Skeletal muscle tissue (tissue), 3 donors: ENCODE measurements at regions not wholly inside any gene's neighbourhood (a gene's known extent, or its start where the extent isn't known, plus 50 kb on each side); places are given as distances from the start of the nearest gene placed in this dataset.

ENCODE experiments used
- H3K27ac ChIP-seq: one replicate; pipeline ENCODE4 v1.7.0; 2013; ENCODE audit warnings: mild to moderate bottlenecking, low read depth, low read length, inconsistent platforms
- H3K27me3 ChIP-seq, 3 donors: one replicate each; pipeline ENCODE4 v1.7.0; 2013; ENCODE audit warnings: low read length in 3 of 3; ENCODE audit not compliant: control insufficient read depth in 3 of 3, insufficient read depth in 3 of 3
- H3K36me3 ChIP-seq, 3 donors: one replicate each; pipeline ENCODE4 v1.7.0; 2013; ENCODE audit warnings: low read length in 3 of 3; ENCODE audit not compliant: control insufficient read depth in 3 of 3, insufficient read depth in 3 of 3
- H3K4me1 ChIP-seq, 3 donors: one replicate each; pipeline ENCODE4 v1.7.0; 2013; ENCODE audit warnings: low read length in 3 of 3, mild to moderate bottlenecking in 3 of 3; ENCODE audit not compliant: control insufficient read depth in 3 of 3, insufficient read depth in 3 of 3
- H3K4me3 ChIP-seq, 3 donors: one replicate each; pipeline ENCODE4 v1.7.0; 2013; ENCODE audit warnings: low read length in 3 of 3
- H3K9ac ChIP-seq, 3 donors: one replicate each; pipeline ENCODE4 v1.7.0; 2013; ENCODE audit warnings: low read length in 3 of 3, mild to moderate bottlenecking in 3 of 3, moderate library complexity in 2 of 3, low read depth in 1 of 3
- H3K9me3 ChIP-seq, 3 donors: one replicate each; pipeline ENCODE4 v1.7.0; 2013; ENCODE audit warnings: low read length in 3 of 3; ENCODE audit not compliant: control insufficient read depth in 3 of 3
- donor health status: Osteomylitis.

- Histone ChIP-seq H3K4me3 (no peak overlapping the region), H3K27ac (no peak overlapping the region), H3K9ac (no peak overlapping the region), H3K27me3 (no peaks in the 10 kb centered on the region), H3K9me3 (no peaks in the 10 kb centered on the region), H3K4me1 (no peaks in the 10 kb centered on the region), H3K36me3 (no peaks in the 10 kb centered on the region)
These were observed 294.5 kb downstream of the PDGFC start for GRCh38 chr4:156677131-156677531.

- no peaks in the 10 kb centered on the region for H3K4me1 ChIP-seq
- H3K27me3 ChIP-seq, result no peaks in the 10 kb centered on the region
- no peak overlapping the region for H3K9ac ChIP-seq
- no peak overlapping the region for H3K27ac ChIP-seq
- no peaks in the 10 kb centered on the region for H3K36me3 ChIP-seq
- H3K4me3 ChIP-seq, result no peak overlapping the region
- H3K9me3 ChIP-seq, result no peaks in the 10 kb centered on the region
These were observed 295.3 kb downstream of the PDGFC start for GRCh38 chr4:156676116-156676851.

- Histone ChIP-seq H3K27me3 (no peaks in the 10 kb centered on the region), H3K27ac (no peak overlapping the region), H3K9me3 (no peaks in the 10 kb centered on the region), H3K36me3 (no peaks in the 10 kb centered on the region), H3K4me1 (no peaks in the 10 kb centered on the region), H3K4me3 (no peak overlapping the region), H3K9ac (no peak overlapping the region)
These were observed 298.1 kb downstream of the PDGFC start for GRCh38 chr4:156673483-156673882.

GRCh38 chr4:156672492-156673305 lies 298.9 kb downstream of the PDGFC start:
- H3K9me3 ChIP-seq, result no peaks in the 10 kb centered on the region
- no peaks in the 10 kb centered on the region for H3K27me3 ChIP-seq
- no peaks in the 10 kb centered on the region for H3K36me3 ChIP-seq
- H3K4me1 ChIP-seq, result no peaks in the 10 kb centered on the region
- H3K9ac ChIP-seq, result no peak overlapping the region
- H3K27ac ChIP-seq, result no peak overlapping the region
- H3K4me3 ChIP-seq, result peak overlapping the region in 2 of 3 donors; percentile 11 to 35

GRCh38 chr4:156665780-156666366 lies 305.7 kb downstream of the PDGFC start:
- Histone ChIP-seq H3K4me3 (no peak overlapping the region), H3K36me3 (no peaks in the 10 kb centered on the region), H3K9ac (no peak overlapping the region), H3K4me1 (no peaks in the 10 kb centered on the region), H3K27ac (no peak overlapping the region), H3K27me3 (no peaks in the 10 kb centered on the region), H3K9me3 (no peaks in the 10 kb centered on the region)

GRCh38 chr4:156663663-156664062 lies 307.9 kb downstream of the PDGFC start:
- no peak overlapping the region for H3K4me3 ChIP-seq
- H3K27me3 ChIP-seq, result no peaks in the 10 kb centered on the region
- H3K9me3 ChIP-seq, result no peaks in the 10 kb centered on the region
- H3K4me1 ChIP-seq, result no peaks in the 10 kb centered on the region
- H3K36me3 ChIP-seq, result no peaks in the 10 kb centered on the region
- H3K27ac ChIP-seq, result no peak overlapping the region
- H3K9ac ChIP-seq, result no peak overlapping the region

GRCh38 chr4:156662921-156663320 lies 308.7 kb downstream of the PDGFC start:
- Histone ChIP-seq H3K9ac (no peak overlapping the region), H3K9me3 (no peaks in the 10 kb centered on the region), H3K27me3 (no peaks in the 10 kb centered on the region), H3K4me3 (no peak overlapping the region), H3K27ac (no peak overlapping the region), H3K4me1 (no peaks in the 10 kb centered on the region), H3K36me3 (no peaks in the 10 kb centered on the region)

GRCh38 chr4:156661555-156661954 lies 310.0 kb downstream of the PDGFC start:
- H3K9ac ChIP-seq, result no peak overlapping the region

GRCh38 chr4:156660465-156660864 lies 311.1 kb downstream of the PDGFC start:
- Histone ChIP-seq H3K9me3 (no peaks in the 10 kb centered on the region), H3K27ac (no peak overlapping the region), H3K9ac (no peak overlapping the region), H3K36me3 (no peaks in the 10 kb centered on the region), H3K4me3 (no peak overlapping the region), H3K4me1 (no peaks in the 10 kb centered on the region), H3K27me3 (no peaks in the 10 kb centered on the region)

More at GRCh38 chr4:156661555-156661954, 310.0 kb downstream of the PDGFC start:
- Histone ChIP-seq H3K36me3 (no peaks in the 10 kb centered on the region), H3K27ac (no peak overlapping the region), H3K27me3 (no peaks in the 10 kb centered on the region), H3K4me3 (no peak overlapping the region), H3K4me1 (no peaks in the 10 kb centered on the region), H3K9me3 (no peaks in the 10 kb centered on the region)

GRCh38 chr4:156659983-156660382 lies 311.6 kb downstream of the PDGFC start:
- Histone ChIP-seq H3K27me3 (no peaks in the 10 kb centered on the region), H3K4me1 (no peaks in the 10 kb centered on the region), H3K9me3 (no peaks in the 10 kb centered on the region), H3K9ac (no peak overlapping the region), H3K36me3 (no peaks in the 10 kb centered on the region), H3K27ac (no peak overlapping the region), H3K4me3 (no peak overlapping the region)
